A673 (cell line): ENCODE measurements at regions not wholly inside any gene's neighbourhood (a gene's known extent, or its start where the extent isn't known, plus 50 kb on each side); places are given as distances from the start of the nearest gene placed in this dataset.
A peak's percentile ranks its signal among the peaks of the same experiment; 100 is the strongest.

Experiments used
- BruUV-seq: library from RNA; stranded (reverse); fragments of 400-500 nt; replicated peaks from 2 replicates; lab custom pipeline; 2021; lab: Mats Ljungman, UMichigan
- CTCF ChIA-PET: fragments of 300-600 bp; sonication (Branson Sonifier 250); formaldehyde crosslinking; loops from one replicate; lab custom pipeline; 2022; ENCODE audit warnings: antibody characterized with exemption; lab: Charles Lee
- POLR2A ChIA-PET: fragments of 300-600 bp; sonication (Branson Sonifier 250); formaldehyde crosslinking; loops from one replicate; lab custom pipeline; 2022; ENCODE audit warnings: antibody characterized with exemption; ENCODE audit not compliant: low non-redundant PET; lab: Charles Lee
- DNase-seq: peaks from one replicate; pipeline ENCODE4 v3.0.0-alpha.2; 2015; ENCODE audit warnings: low spot score
- H3K27ac ChIP-seq: fragments of 200-600 bp; sonication (generic); 2 replicates; pipeline ENCODE4 v1.5.1; 2016; ENCODE audit warnings: mixed run types, low read depth, mild to moderate bottlenecking, mixed read lengths, antibody characterized with exemption, low read length; ENCODE audit not compliant: poor library complexity, severe bottlenecking
- H3K27me3 ChIP-seq: fragments of 200-600 bp; sonication (generic); replicated peaks from 2 replicates; pipeline ENCODE4 v1.6.1; 2017; ENCODE audit warnings: mixed run types, low read depth, mild to moderate bottlenecking, mixed read lengths, antibody characterized with exemption, low read length; ENCODE audit not compliant: insufficient read depth, poor library complexity
- H3K36me3 ChIP-seq: fragments of 200-600 bp; sonication (generic); 2 replicates; pipeline ENCODE4 v1.6.1; 2016; ENCODE audit warnings: mixed run types, mild to moderate bottlenecking, mixed read lengths, antibody characterized with exemption, low read length; ENCODE audit not compliant: insufficient read depth, poor library complexity, severe bottlenecking
- H3K4me1 ChIP-seq: fragments of 200-600 bp; sonication (generic); 2 replicates; pipeline ENCODE4 v1.6.1; 2017; ENCODE audit warnings: mixed run types, mild to moderate bottlenecking, mixed read lengths, antibody characterized with exemption, low read length; ENCODE audit not compliant: insufficient read depth, poor library complexity, severe bottlenecking
- H3K4me3 ChIP-seq: fragments of 200-600 bp; sonication (generic); 2 replicates; pipeline ENCODE4 v1.5.1; 2016; ENCODE audit warnings: low read depth, mixed run types, mild to moderate bottlenecking, mixed read lengths, low read length; ENCODE audit not compliant: poor library complexity, severe bottlenecking
- H3K9me3 ChIP-seq: fragments of 200-600 bp; sonication (generic); 2 replicates; pipeline ENCODE4 v1.6.1; 2016; ENCODE audit warnings: mixed run types, low read depth, mild to moderate bottlenecking, mixed read lengths, antibody characterized with exemption, low read length; ENCODE audit not compliant: poor library complexity, severe bottlenecking
- CTCF ChIP-seq: fragments of 300-800, 200-600 bp; sonication (generic); conservative IDR thresholded peaks from 2 replicates; pipeline ENCODE4 v1.5.1; 2017; ENCODE audit warnings: low read depth, mild to moderate bottlenecking, antibody characterized with exemption, low read length, moderate library complexity, mixed read lengths
- EZH2 ChIP-seq: fragments of 200-600 bp; sonication (generic); IDR thresholded peaks from 2 replicates; pipeline ENCODE4 v1.6.1; 2017; ENCODE audit warnings: borderline replicate concordance, low read depth, mild to moderate bottlenecking, mixed read lengths, antibody characterized with exemption, low read length; ENCODE audit not compliant: poor library complexity, severe bottlenecking
- intact Hi-C: fragments of 100-400 bp; cut with micrococcal nuclease; formaldehyde crosslinking; loops from one replicate; pipeline ENCODE4 v1.10.0; 2022; ENCODE audit not compliant: unreplicated experiment

DNA sequence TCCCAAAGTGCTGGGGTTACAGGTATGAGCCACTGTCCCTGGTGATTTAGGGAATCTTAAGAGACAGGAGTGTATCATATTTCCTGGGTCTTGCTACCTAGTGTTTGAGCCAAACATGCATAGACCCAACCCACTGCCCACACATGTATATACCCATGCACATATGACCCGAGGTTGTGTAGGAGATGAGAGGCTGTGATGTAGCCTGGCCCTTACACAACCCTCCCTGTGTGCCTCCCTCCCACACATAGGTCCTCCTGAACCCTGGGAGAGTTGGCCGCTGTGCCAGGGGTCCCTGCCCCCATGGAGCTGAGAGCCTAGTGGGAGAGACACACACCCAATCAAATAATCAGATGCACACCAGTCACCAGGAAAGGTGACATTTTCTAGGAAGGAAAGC is 365.9 kb downstream of the ZNF536 start:
- no peak overlapping the region for H3K4me3 ChIP-seq
- no peaks in the 10 kb centered on the region for H3K4me1 ChIP-seq
- intact Hi-C loops = no loop called here
- ChIA-PET CTCF (no interaction called here), POLR2A (no interaction called here)
- no peaks in the 10 kb centered on the region for H3K27me3 ChIP-seq
- no peak for DNase-seq
- TF ChIP-seq EZH2 (no peak), CTCF (no peak)
- H3K27ac ChIP-seq = no peak overlapping the region
- no TSS peak for BruUV-seq
- no peaks in the 10 kb centered on the region for H3K9me3 ChIP-seq
- no peaks in the 10 kb centered on the region for H3K36me3 ChIP-seq

DNA sequence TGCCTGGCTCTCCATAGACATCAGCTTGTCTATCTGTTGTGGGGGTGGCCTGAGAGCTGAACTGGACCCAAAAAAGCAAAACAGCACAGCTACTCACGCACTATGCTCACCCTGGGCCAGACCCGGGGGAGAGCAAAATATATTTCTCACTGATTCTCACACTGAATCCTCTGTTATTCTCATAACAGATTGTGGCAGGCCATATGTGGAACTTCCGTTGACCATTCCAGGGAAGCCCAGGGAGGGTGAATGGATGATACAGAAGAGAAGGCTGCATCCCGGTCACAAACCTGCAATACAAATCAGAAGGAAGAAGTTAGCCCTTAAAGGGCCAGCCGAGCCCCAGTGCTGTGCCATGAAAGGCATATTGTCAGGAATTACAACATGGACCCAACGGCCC is 362.5 kb downstream of the ZNF536 start:
- DNase-seq = no peak
- no peaks in the 10 kb centered on the region for H3K4me1 ChIP-seq
- ChIA-PET POLR2A (no interaction called here), CTCF (no interaction called here)
- H3K36me3 ChIP-seq = no peaks in the 10 kb centered on the region
- no peak for TF ChIP-seq EZH2
- TF ChIP-seq CTCF = no peak
- H3K27ac ChIP-seq = no peak overlapping the region
- no peak overlapping the region for H3K4me3 ChIP-seq
- no peaks in the 10 kb centered on the region for H3K27me3 ChIP-seq
- H3K9me3 ChIP-seq = no peaks in the 10 kb centered on the region
- no TSS peak for BruUV-seq
- intact Hi-C loops = no loop called here

DNA sequence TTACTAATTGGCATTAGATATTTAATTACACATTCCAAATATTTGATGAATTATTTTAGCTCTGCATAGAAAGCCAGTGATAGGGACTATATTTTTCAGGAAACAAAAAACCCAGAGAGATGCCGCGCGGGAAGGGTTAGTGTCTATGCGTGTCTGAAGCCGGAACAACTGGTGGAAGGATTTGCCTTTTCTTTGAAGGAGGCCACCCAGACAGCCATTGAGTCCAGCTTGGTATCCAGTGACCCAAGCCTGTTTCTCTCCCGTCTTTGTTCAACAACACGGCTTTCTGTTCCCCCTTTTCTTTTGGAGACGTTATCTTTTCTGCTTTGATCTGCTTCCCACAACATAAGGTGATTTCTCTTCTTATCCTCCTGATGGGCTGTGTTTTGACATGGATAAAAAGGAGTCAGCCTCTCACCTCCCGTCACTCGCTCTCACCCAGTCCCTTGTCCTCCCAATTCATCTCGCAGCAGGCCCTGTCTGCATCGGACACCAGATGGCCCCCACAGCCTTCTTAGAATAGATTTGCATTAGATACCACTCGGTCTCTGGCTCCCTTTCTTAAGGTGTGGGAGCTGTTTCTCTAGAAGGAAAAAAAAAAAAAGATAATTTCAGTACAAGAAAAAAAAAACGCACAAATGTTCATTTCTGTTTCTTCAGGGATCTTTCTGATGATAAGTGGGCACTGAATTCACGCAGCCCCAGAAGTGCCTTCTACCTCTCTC is 361.8 kb downstream of the ZNF536 start:
- no peaks in the 10 kb centered on the region for H3K27me3 ChIP-seq
- DNase-seq = peak; percentile 27
- H3K9me3 ChIP-seq = no peaks in the 10 kb centered on the region
- intact Hi-C loops = no loop called here
- H3K36me3 ChIP-seq = no peaks in the 10 kb centered on the region
- H3K27ac ChIP-seq = no peak overlapping the region
- ChIA-PET POLR2A (no interaction called here), CTCF (interaction anchor here (0.6 to 0.7 kb wide), 2 partner anchors 18 to 148 kb away, joined by 3 to 4 read pairs; no protein-coding TSS in a partner anchor)
- TF ChIP-seq CTCF (peak; percentile 42), EZH2 (no peak)
- H3K4me3 ChIP-seq = no peak overlapping the region
- no TSS peak for BruUV-seq
- H3K4me1 ChIP-seq = no peaks in the 10 kb centered on the region
